PC-9 (cell line): ENCODE measurements at regions not wholly inside any gene's neighbourhood (a gene's known extent, or its start where the extent isn't known, plus 50 kb on each side); places are given as distances from the start of the nearest gene placed in this dataset.
A peak's percentile ranks its signal among the peaks of the same experiment; 100 is the strongest.

ENCODE experiments used
- BruUV-seq: library from RNA; stranded (reverse); fragments of 400-500 nt; replicated peaks from 2 replicates; lab custom pipeline; 2021; lab: Mats Ljungman, UMichigan
- CTCF ChIA-PET: fragments of 300-600 bp; sonication (Branson Sonifier 250); formaldehyde crosslinking; loops from one replicate; lab custom pipeline; 2022; ENCODE audit warnings: antibody characterized with exemption; lab: Charles Lee
- POLR2A ChIA-PET: fragments of 300-600 bp; sonication (Branson Sonifier 250); formaldehyde crosslinking; loops from one replicate; lab custom pipeline; 2022; ENCODE audit warnings: antibody characterized with exemption; ENCODE audit not compliant: unreplicated experiment; lab: Charles Lee
- DNase-seq, 2 experiments: peaks; one replicate each; pipeline versions ENCODE4 v3.0.0 to v3.0.0-alpha.2; 2015 to 2022; ENCODE audit warnings: mixed read lengths in 1 of 2
- H2AFZ ChIP-seq: fragments of 200-600 bp; sonication (generic); 2 replicates; pipeline ENCODE4 v1.8.1; 2017; ENCODE audit warnings: antibody characterized with exemption
- H3F3A ChIP-seq: fragments of 200-600 bp; sonication (generic); 2 replicates; pipeline ENCODE4 v1.8.1; 2017; ENCODE audit warnings: antibody characterized with exemption, mild to moderate bottlenecking, low read depth; ENCODE audit not compliant: insufficient read depth
- H3K27ac ChIP-seq: fragments of 200-600 bp; sonication (generic); 2 replicates; pipeline ENCODE4 v1.6.1; 2016; ENCODE audit warnings: mixed run types
- H3K27me3 ChIP-seq: fragments of 200-600 bp; sonication (generic); 2 replicates; pipeline ENCODE4 v1.6.1; 2016; ENCODE audit warnings: low read depth, mixed run types; ENCODE audit not compliant: insufficient read depth
- H3K36me3 ChIP-seq: fragments of 200-600 bp; sonication (generic); 2 replicates; pipeline ENCODE4 v1.6.1; 2016; ENCODE audit warnings: low read depth, mixed run types
- H3K4me1 ChIP-seq: fragments of 200-600 bp; sonication (generic); replicated peaks from 2 replicates; pipeline ENCODE4 v1.6.1; 2016; ENCODE audit warnings: mixed run types; ENCODE audit not compliant: insufficient read depth
- H3K4me2 ChIP-seq: fragments of 200-600 bp; sonication (generic); 2 replicates; pipeline ENCODE4 v1.6.1; 2017; ENCODE audit warnings: mixed run types
- H3K4me3 ChIP-seq: fragments of 200-600 bp; sonication (generic); 2 replicates; pipeline ENCODE4 v1.6.1; 2016; ENCODE audit warnings: mixed run types
- H3K79me2 ChIP-seq: fragments of 200-600 bp; sonication (generic); 2 replicates; pipeline ENCODE4 v1.6.1; 2017; ENCODE audit warnings: low read depth, mixed run types
- H3K9me2 ChIP-seq: fragments of 200-600 bp; sonication (generic); 2 replicates; pipeline ENCODE4 v1.8.1; 2017; ENCODE audit warnings: mild to moderate bottlenecking; ENCODE audit not compliant: insufficient read depth
- H3K9me3 ChIP-seq: fragments of 200-600 bp; sonication (generic); 2 replicates; pipeline ENCODE4 v1.8.1; 2016; ENCODE audit warnings: low read depth; ENCODE audit not compliant: insufficient read depth
- H4K20me1 ChIP-seq: fragments of 200-600 bp; sonication (generic); 2 replicates; pipeline ENCODE4 v1.8.1; 2017; ENCODE audit not compliant: insufficient read depth
- EZH2 ChIP-seq: fragments of 200-600 bp; sonication (generic); IDR thresholded peaks from 2 replicates; pipeline ENCODE4 v1.8.0; 2017; ENCODE audit warnings: antibody characterized with exemption, low read depth
- intact Hi-C: fragments of 100-400 bp; cut with micrococcal nuclease; formaldehyde crosslinking; loops from one replicate; pipeline ENCODE4 v1.10.0; 2022; ENCODE audit not compliant: unreplicated experiment
- TF ChIP-seq, protein P1 (sequence below): fragments of 200-600 bp; sonication (generic); conservative IDR thresholded peaks from 2 replicates; pipeline ENCODE4 v1.6.1; 2017; ENCODE audit warnings: mixed run types, antibody characterized with exemption, mild to moderate bottlenecking, moderate library complexity

DNA sequence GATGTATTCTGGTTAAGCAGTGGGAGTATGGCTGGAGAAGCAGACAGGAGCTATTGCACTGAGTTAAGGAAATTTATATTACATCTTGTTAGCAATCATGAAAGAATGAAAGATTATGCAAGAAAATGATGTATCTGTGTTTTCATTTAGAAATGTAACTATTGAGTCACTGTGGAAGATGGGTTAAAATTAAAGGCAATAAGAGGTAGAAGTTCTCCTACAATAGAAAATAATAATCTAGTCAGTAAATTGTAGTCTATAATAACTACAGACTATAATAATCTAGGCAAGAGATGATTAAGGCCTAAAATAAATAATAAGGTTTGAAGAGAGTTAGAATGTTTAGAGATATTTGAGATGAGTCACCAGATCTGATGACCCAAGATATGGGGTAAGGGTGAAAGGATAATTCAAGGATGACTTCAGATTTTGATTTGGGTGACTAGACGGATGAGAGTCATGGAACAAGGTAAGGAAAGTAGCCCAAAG is 371.9 kb upstream of the KCNH7 start:
- H3K27ac ChIP-seq = peak overlapping the region; percentile 61
- H3K27me3 ChIP-seq = no peaks in the 10 kb centered on the region
- no peaks in the 10 kb centered on the region for H3K9me2 ChIP-seq
- no peak overlapping the region for H2AFZ ChIP-seq
- CTCF ChIA-PET = no interaction called here
- H3K4me1 ChIP-seq = peaks cover 31% of the 10 kb centered on the region
- intact Hi-C loops = no loop called here
- H3K79me2 ChIP-seq = no peaks in the 10 kb centered on the region
- H3K9me3 ChIP-seq = no peaks in the 10 kb centered on the region
- no peaks in the 10 kb centered on the region for H4K20me1 ChIP-seq
- no peak overlapping the region; the same call in 1 of the 2 replicates for H3K4me2 ChIP-seq
- H3K4me3 ChIP-seq = no peak overlapping the region
- no TSS peak for BruUV-seq
- no peak for TF ChIP-seq EZH2
- TF ChIP-seq, protein P1, sequence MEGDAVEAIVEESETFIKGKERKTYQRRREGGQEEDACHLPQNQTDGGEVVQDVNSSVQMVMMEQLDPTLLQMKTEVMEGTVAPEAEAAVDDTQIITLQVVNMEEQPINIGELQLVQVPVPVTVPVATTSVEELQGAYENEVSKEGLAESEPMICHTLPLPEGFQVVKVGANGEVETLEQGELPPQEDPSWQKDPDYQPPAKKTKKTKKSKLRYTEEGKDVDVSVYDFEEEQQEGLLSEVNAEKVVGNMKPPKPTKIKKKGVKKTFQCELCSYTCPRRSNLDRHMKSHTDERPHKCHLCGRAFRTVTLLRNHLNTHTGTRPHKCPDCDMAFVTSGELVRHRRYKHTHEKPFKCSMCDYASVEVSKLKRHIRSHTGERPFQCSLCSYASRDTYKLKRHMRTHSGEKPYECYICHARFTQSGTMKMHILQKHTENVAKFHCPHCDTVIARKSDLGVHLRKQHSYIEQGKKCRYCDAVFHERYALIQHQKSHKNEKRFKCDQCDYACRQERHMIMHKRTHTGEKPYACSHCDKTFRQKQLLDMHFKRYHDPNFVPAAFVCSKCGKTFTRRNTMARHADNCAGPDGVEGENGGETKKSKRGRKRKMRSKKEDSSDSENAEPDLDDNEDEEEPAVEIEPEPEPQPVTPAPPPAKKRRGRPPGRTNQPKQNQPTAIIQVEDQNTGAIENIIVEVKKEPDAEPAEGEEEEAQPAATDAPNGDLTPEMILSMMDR = no peak
- H3K36me3 ChIP-seq = no peaks in the 10 kb centered on the region
- peak in 1 of 2 experiments; percentile 51 for DNase-seq
- H3F3A ChIP-seq = peaks cover 25% of the 10 kb centered on the region
- POLR2A ChIA-PET = no interaction called here

DNA sequence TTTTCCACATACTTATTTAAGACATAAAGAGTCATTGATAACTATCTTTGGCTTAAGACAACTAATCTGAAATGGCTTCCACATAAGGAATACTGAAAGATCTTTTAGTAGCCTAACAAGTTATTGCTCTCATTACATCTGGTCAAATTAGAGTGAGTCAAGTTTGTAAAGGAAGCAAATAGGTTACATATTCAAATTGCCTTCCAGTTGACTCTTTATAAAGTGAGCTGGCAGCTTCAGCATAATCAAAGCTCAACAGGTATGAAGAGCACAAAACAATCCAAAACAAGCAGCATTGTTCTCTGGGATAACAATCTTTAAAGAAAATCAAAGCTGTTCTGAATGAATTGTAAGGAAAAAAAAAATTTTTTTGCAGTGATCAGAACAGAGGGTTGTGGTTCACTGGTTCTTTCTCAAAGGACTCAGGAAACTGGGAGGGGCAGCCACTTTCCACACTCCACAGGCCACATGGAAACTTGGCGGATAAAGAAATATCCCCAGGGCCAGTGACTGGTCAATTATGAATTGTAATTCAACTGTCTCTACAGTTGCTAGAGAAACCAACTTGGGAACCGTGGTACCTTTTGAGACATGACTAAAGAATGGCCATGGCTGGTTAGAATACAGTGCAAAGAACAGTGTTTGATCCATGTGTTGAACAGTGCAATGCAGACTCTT is 369.3 kb upstream of the KCNH7 start:
- Histone ChIP-seq H2AFZ (no peak overlapping the region), H3K4me3 (no peak overlapping the region), H3F3A (peaks cover 14% of the 10 kb centered on the region; the same call in 1 of the 2 replicates), H3K27me3 (no peaks in the 10 kb centered on the region), H4K20me1 (no peaks in the 10 kb centered on the region), H3K9me2 (no peaks in the 10 kb centered on the region), H3K9me3 (no peaks in the 10 kb centered on the region), H3K4me1 (peaks cover 15% of the 10 kb centered on the region), H3K27ac (no peak overlapping the region), H3K4me2 (no peak overlapping the region), H3K79me2 (no peaks in the 10 kb centered on the region), H3K36me3 (no peaks in the 10 kb centered on the region)
- no TSS peak for BruUV-seq
- no peak for DNase-seq
- POLR2A ChIA-PET = no interaction called here
- TF ChIP-seq, protein P1 = no peak
- TF ChIP-seq EZH2 = no peak
- CTCF ChIA-PET = no interaction called here
- intact Hi-C loops = no loop called here

DNA sequence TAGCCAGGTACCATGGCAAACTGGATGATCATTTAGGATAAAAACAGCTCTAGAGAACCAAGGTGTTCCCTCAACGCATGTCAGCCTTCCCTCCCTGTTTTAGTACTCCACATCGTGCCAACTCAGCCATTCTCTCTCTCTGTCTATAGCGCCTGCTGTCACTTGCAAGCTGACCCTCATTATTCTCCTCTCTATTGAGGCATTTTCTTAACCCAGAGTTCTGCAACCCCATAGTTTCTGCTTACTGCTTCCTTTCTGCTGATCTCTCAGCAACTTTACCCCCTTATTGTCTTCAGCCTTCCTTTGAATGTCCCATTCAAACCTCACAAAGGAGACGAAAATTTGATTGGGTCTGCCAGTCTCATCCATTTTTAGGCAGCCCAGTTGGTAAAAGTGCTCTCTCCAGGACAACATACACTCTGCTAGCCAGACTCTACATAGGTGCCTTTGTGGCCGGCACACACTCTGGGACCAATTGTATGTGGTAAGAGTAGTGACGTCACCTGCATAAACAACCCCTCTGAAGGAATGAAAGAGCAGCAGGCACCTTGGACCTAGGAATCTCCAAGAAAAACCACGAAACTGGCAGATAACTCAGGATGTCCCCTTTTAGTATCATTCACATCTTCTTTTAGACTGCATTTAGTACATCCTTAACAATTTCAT is 367.2 kb upstream of the KCNH7 start:
- Histone ChIP-seq H3K9me3 (no peaks in the 10 kb centered on the region), H3K27ac (no peak overlapping the region), H3F3A (peaks cover 10% of the 10 kb centered on the region; the same call in 1 of the 2 replicates), H3K27me3 (no peaks in the 10 kb centered on the region), H3K36me3 (no peaks in the 10 kb centered on the region), H3K9me2 (no peaks in the 10 kb centered on the region), H2AFZ (no peak overlapping the region), H3K4me2 (no peak overlapping the region), H3K79me2 (no peaks in the 10 kb centered on the region), H4K20me1 (no peaks in the 10 kb centered on the region), H3K4me1 (peaks cover 9% of the 10 kb centered on the region; the same call in 1 of the 2 replicates), H3K4me3 (no peak overlapping the region)
- BruUV-seq = no TSS peak
- no peak for DNase-seq
- ChIA-PET CTCF (no interaction called here), POLR2A (no interaction called here)
- TF ChIP-seq EZH2 = no peak
- intact Hi-C loops = no loop called here
